ENCODE measurements at regions not wholly inside any gene's neighbourhood (a gene's known extent, or its start where the extent isn't known, plus 50 kb on each side); places are given as distances from the start of the nearest gene placed in this dataset.

- no peaks in the 10 kb centered on the region for H3K27me3 ChIP-seq
- no peak for TF ChIP-seq CTCF (IDR thresholded peaks at IDR 0.05)
- no peak for TF ChIP-seq POLR2A (IDR thresholded peaks at IDR 0.05)
- no peaks in the 10 kb centered on the region for H3K36me3 ChIP-seq
- no peaks in the 10 kb centered on the region for H3K9me3 ChIP-seq
- no peak for DNase-seq
- H3K4me3 ChIP-seq, result no peak overlapping the region
- no peak overlapping the region for H3K27ac ChIP-seq
- intact Hi-C loops (cut with DNase I; ENCODE audit: low total_unique reads), result no loop called here
- H3K4me1 ChIP-seq, result no peaks in the 10 kb centered on the region
Observed at GRCh38 chr13:61010358-61010757, 405.3 kb downstream of the PCDH20 start.

GRCh38 chr13:61002686-61003085 is 413.0 kb downstream of the PCDH20 start:
- Histone ChIP-seq H3K27me3 (no peaks in the 10 kb centered on the region), H3K36me3 (no peaks in the 10 kb centered on the region), H3K9me3 (no peaks in the 10 kb centered on the region), H3K4me1 (no peaks in the 10 kb centered on the region), H3K4me3 (no peak overlapping the region), H3K27ac (no peak overlapping the region)
- intact Hi-C loops (cut with DNase I; ENCODE audit: low total_unique reads), result no loop called here
- TF ChIP-seq CTCF (IDR thresholded peaks at IDR 0.05) (no peak), POLR2A (IDR thresholded peaks at IDR 0.05) (no peak)
- no peak for DNase-seq

GRCh38 chr13:60990032-60990733 is 425.5 kb downstream of the PCDH20 start:
- H3K36me3 ChIP-seq, result no peaks in the 10 kb centered on the region
- H3K9me3 ChIP-seq, result no peaks in the 10 kb centered on the region
- H3K4me1 ChIP-seq, result no peaks in the 10 kb centered on the region
- no peak for TF ChIP-seq POLR2A (IDR thresholded peaks at IDR 0.05)
- TF ChIP-seq CTCF (IDR thresholded peaks at IDR 0.05), result no peak
- H3K27me3 ChIP-seq, result no peaks in the 10 kb centered on the region
- no peak for DNase-seq
- intact Hi-C loops (cut with DNase I; ENCODE audit: low total_unique reads), result no loop called here
- no peak overlapping the region for H3K4me3 ChIP-seq
- H3K27ac ChIP-seq, result no peak overlapping the region

GRCh38 chr13:60986301-60986700 is 429.3 kb downstream of the PCDH20 start:
- intact Hi-C loops (cut with DNase I; ENCODE audit: low total_unique reads), result no loop called here
- Histone ChIP-seq H3K4me1 (no peaks in the 10 kb centered on the region), H3K36me3 (no peaks in the 10 kb centered on the region), H3K4me3 (no peak overlapping the region), H3K9me3 (no peaks in the 10 kb centered on the region), H3K27me3 (no peaks in the 10 kb centered on the region), H3K27ac (no peak overlapping the region)
- TF ChIP-seq CTCF (IDR thresholded peaks at IDR 0.05) (no peak), POLR2A (IDR thresholded peaks at IDR 0.05) (no peak)
- no peak for DNase-seq

GRCh38 chr13:60981407-60981806 is 434.2 kb downstream of the PCDH20 start:
- Histone ChIP-seq H3K4me1 (no peaks in the 10 kb centered on the region), H3K9me3 (no peaks in the 10 kb centered on the region), H3K4me3 (no peak overlapping the region), H3K27ac (no peak overlapping the region), H3K36me3 (no peaks in the 10 kb centered on the region), H3K27me3 (no peaks in the 10 kb centered on the region)
- intact Hi-C loops (cut with DNase I; ENCODE audit: low total_unique reads), result no loop called here
- TF ChIP-seq POLR2A (IDR thresholded peaks at IDR 0.05), result no peak
- TF ChIP-seq CTCF (IDR thresholded peaks at IDR 0.05), result no peak
- DNase-seq, result no peak
